Adrenal gland (tissue), 9 donors: ENCODE measurements at regions not wholly inside any gene's neighbourhood (a gene's known extent, or its start where the extent isn't known, plus 50 kb on each side); places are given as distances from the start of the nearest gene placed in this dataset.

Source experiments
- DNase-seq, 7 donors: peaks; one replicate each; pipeline ENCODE4 v3.0.0-alpha.2; 2019 to 2020
- H3K27ac ChIP-seq, 5 donors: fragments of 200-600 bp; sonication (generic) in 4 of 5; 1 replicate in 3 of 5; 2 replicates in 2 of 5; pipeline versions ENCODE4 v1.5.1 to v1.8.0; 2016 to 2020; ENCODE audit warnings: mild to moderate bottlenecking in 1 of 5
- H3K27me3 ChIP-seq: fragments of 200-600 bp; 2 replicates; pipeline ENCODE4 v1.8.0; 2021
- H3K36me3 ChIP-seq, 2 donors: fragments of 200-600 bp; replicated peaks in 1 of 2; 1 replicate in 1 of 2; 2 replicates in 1 of 2; pipeline versions ENCODE4 v1.5.1 to v1.8.0; 2018 to 2022
- H3K4me1 ChIP-seq, 2 donors: fragments of 200-600 bp; replicated peaks in 1 of 2; 1 replicate in 1 of 2; 2 replicates in 1 of 2; pipeline versions ENCODE4 v1.5.1 to v1.8.0; 2018 to 2021
- H3K4me3 ChIP-seq, 4 donors: fragments of 200-600 bp; sonication (generic) in 3 of 4; one replicate each; pipeline ENCODE4 v1.5.1; 2016 to 2018
- H3K9me3 ChIP-seq, 3 donors: fragments of 200-600 bp; sonication (generic) in 1 of 3; replicated peaks in 1 of 3; 1 replicate in 2 of 3; 2 replicates in 1 of 3; pipeline versions ENCODE4 v1.5.1 to v1.8.0; 2016 to 2021
- POLR2A ChIP-seq, 2 donors: fragments of 450-650 bp; IDR thresholded peaks; one replicate each; pipeline ENCODE4 v1.6.1; 2017; ENCODE audit warnings: antibody characterized with exemption in 2 of 2, mild to moderate bottlenecking in 2 of 2, moderate library complexity in 1 of 2
- WGBS, 4 donors: extraction: QIAGEN DNeasy Blood & Tissue Kit in 2 of 4; methylation state at CpG; one replicate each; pipeline versions ENCODE4 v1.1.5 to v1.1.7; 2013 to 2017; 5-methylcytosine and 5-hydroxymethylcytosine counted together
- intact Hi-C, 2 donors: fragments of 100-400 bp; cut with DNase I; formaldehyde crosslinking; loops; one replicate each; pipeline versions ENCODE4 v1.14.1 to v1.15.0; 2022 to 2023
- TF ChIP-seq, protein P1 (sequence below), 6 experiments: fragments of 450-650 bp in 4 of 6; fragments of 200-600 bp in 2 of 6; sonication (generic) in 1 of 6; IDR thresholded peaks; 1 replicate in 5 of 6; 2 replicates in 1 of 6; pipeline versions ENCODE4 v1.5.1 to v1.8.0; 2016 to 2021; ENCODE audit warnings: antibody characterized with exemption in 6 of 6, mild to moderate bottlenecking in 2 of 6, moderate library complexity in 1 of 6
- donor health status: healthy with polysubstance abuse.
- donor health status: Bipolar disorder and iron deficiency.
- donor health status: DM: yes; HTN: yes; CAD: no.
- donor health status: DM: no; HTN: no; CAD: no.
- donor health status: DM: no; HTN: no; CAD: no.

DNA sequence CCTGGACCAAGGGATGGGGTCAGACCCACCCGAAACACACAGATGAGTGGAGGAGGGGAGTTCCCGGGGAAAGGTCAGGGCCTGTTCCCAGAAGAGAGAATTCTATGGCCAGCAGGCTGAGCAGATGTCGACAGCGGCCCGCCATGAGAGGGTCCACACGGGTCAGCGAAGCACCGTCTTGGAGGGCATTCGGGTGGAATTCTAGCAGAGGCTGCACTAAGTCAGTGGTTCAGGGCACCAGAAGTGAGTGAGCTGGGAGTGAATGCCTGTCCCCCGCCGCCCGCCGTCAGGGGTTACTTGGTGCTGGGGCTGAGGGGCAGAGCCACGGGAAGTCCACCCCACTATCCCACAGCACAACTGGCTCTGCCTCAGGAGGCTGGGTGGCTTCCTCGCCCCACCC lies 96.2 kb upstream of the VSTM2B start:
- Histone ChIP-seq H3K4me3 (no peak overlapping the region), H3K9me3 (no peaks in the 10 kb centered on the region), H3K27me3 (no peaks in the 10 kb centered on the region), H3K36me3 (no peaks in the 10 kb centered on the region), H3K27ac (no peak overlapping the region), H3K4me1 (no peaks in the 10 kb centered on the region)
- intact Hi-C loops, result no loop called here
- no peak for TF ChIP-seq POLR2A (IDR thresholded peaks at IDR 0.05)
- TF ChIP-seq, protein P1, sequence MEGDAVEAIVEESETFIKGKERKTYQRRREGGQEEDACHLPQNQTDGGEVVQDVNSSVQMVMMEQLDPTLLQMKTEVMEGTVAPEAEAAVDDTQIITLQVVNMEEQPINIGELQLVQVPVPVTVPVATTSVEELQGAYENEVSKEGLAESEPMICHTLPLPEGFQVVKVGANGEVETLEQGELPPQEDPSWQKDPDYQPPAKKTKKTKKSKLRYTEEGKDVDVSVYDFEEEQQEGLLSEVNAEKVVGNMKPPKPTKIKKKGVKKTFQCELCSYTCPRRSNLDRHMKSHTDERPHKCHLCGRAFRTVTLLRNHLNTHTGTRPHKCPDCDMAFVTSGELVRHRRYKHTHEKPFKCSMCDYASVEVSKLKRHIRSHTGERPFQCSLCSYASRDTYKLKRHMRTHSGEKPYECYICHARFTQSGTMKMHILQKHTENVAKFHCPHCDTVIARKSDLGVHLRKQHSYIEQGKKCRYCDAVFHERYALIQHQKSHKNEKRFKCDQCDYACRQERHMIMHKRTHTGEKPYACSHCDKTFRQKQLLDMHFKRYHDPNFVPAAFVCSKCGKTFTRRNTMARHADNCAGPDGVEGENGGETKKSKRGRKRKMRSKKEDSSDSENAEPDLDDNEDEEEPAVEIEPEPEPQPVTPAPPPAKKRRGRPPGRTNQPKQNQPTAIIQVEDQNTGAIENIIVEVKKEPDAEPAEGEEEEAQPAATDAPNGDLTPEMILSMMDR (IDR thresholded peaks at IDR 0.05), result no peak
- DNase-seq, result no peak
- WGBS, 4 donors, result 78 to 85% (median 80%) methylated on average over 8 to 15 of the region's 15 CpGs

DNA sequence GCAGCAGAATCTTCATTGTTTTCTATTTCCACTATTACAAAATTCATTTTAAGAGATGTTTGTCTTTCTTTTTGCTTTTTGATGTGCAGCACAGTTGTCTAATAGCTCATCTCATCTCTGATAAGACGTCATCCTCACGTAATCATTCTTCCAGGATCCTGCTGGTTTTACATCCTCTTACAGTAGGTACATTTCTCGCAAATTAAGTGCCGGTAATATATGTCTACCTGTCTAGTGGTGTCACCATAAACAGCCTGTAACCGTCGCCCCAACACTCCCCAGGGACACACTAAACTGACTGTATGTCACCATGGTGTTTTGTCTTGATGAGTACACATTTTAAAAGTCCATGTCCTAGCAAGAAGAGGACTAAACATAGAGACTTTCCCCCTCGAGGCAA lies 94.5 kb upstream of the VSTM2B start:
- WGBS, 4 donors, result 53 to 61% (median 60%) methylated on average over 7 of the region's 7 CpGs
- TF ChIP-seq POLR2A (IDR thresholded peaks at IDR 0.05), result no peak
- TF ChIP-seq, protein P1 (IDR thresholded peaks at IDR 0.05), result no peak
- Histone ChIP-seq H3K27ac (no peak overlapping the region), H3K9me3 (no peaks in the 10 kb centered on the region), H3K27me3 (no peaks in the 10 kb centered on the region), H3K36me3 (no peaks in the 10 kb centered on the region), H3K4me3 (no peak overlapping the region), H3K4me1 (no peaks in the 10 kb centered on the region)
- no peak for DNase-seq
- intact Hi-C loops, result no loop called here

DNA sequence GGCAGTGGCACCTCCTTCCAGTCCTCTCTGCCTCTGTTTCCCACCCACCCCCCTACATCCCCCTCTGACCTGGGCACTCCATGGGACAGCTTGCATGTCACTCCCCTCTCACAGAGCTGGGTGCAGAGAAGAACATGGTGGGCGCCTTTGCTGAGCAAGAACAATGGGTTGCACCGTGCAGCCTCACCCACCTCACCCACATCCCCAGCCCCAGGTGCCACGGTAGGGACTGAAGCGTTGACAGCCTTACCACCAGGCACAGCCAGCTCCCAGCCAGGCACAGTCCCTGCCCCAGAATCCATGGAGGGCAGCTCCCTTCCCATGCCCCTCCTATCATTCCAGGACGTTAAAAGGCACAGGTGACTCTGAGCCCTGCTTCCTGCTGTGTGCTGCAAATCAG lies 93.1 kb upstream of the VSTM2B start:
- H3K27me3 ChIP-seq, result no peaks in the 10 kb centered on the region
- no peak for DNase-seq
- no peaks in the 10 kb centered on the region for H3K9me3 ChIP-seq
- intact Hi-C loops, result no loop called here
- WGBS, 4 donors, result 73 to 92% (median 79%) methylated on average over 3 to 5 of the region's 5 CpGs
- no peak for TF ChIP-seq POLR2A (IDR thresholded peaks at IDR 0.05)
- TF ChIP-seq, protein P1 (IDR thresholded peaks at IDR 0.05), result no peak
- H3K36me3 ChIP-seq, result no peaks in the 10 kb centered on the region
- no peak overlapping the region for H3K27ac ChIP-seq
- H3K4me3 ChIP-seq, result no peak overlapping the region
- no peaks in the 10 kb centered on the region for H3K4me1 ChIP-seq

DNA sequence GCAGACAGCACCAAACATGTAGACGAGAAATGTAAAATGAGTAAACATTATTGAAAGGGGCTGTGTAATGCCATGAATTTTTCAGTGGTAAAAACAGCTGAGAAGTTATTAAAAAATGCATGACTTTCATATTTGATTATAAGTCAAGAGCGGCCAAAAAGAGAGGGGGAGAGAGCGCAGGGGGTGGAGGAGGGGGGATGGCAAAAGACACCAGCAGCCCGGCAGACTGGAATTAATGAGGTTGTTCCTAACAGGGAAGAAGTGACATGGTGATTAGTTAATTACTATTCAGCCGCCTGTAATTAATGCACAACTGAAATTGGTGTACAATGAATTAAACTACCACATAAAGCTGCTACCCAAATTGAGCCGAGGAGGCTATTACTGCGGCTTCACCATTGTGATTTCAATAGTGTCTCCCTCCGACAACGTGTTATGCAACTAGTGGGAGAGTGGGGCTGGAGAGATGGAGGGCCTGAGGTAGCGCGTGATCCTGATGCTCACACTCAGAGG lies 89.1 kb upstream of the VSTM2B start:
- Histone ChIP-seq H3K27ac (no peak overlapping the region), H3K9me3 (no peaks in the 10 kb centered on the region), H3K4me3 (no peak overlapping the region), H3K36me3 (no peaks in the 10 kb centered on the region), H3K4me1 (no peaks in the 10 kb centered on the region), H3K27me3 (no peaks in the 10 kb centered on the region)
- TF ChIP-seq, protein P1 (IDR thresholded peaks at IDR 0.05), result no peak
- TF ChIP-seq POLR2A (IDR thresholded peaks at IDR 0.05), result no peak
- 80 to 85% (median 82%) methylated on average over 11 of the region's 11 CpGs for WGBS, 4 donors
- DNase-seq, result no peak
- intact Hi-C loops, result no loop called here
